H7 (cell line): ENCODE measurements at regions not wholly inside any gene's neighbourhood (a gene's known extent, or its start where the extent isn't known, plus 50 kb on each side); places are given as distances from the start of the nearest gene placed in this dataset.
"Not testable (repeated sequence)": the region's sequence is repeated elsewhere in the genome, so short reads cannot be mapped to it uniquely, and the experiment has no call there.

Experiments used
- DNase-seq: peaks from one replicate; pipeline ENCODE4 v3.0.0; 2012
- H3K27me3 ChIP-seq: 2 replicates; pipeline ENCODE4 v1.6.0; 2011; ENCODE audit warnings: mild to moderate bottlenecking, low read length; ENCODE audit not compliant: control insufficient read depth, insufficient read depth
- H3K36me3 ChIP-seq: replicated peaks from 2 replicates; pipeline ENCODE4 v1.5.1; 2011; ENCODE audit warnings: low read length; ENCODE audit not compliant: control insufficient read depth, insufficient read depth
- H3K4me3 ChIP-seq: 2 replicates; pipeline ENCODE4 v1.5.1; 2011; ENCODE audit warnings: low read depth, mild to moderate bottlenecking, control low read depth, low read length, moderate library complexity; ENCODE audit not compliant: insufficient read depth

- Histone ChIP-seq H3K4me3 (no peak overlapping the region), H3K27me3 (no peaks in the 10 kb centered on the region), H3K36me3 (no peaks in the 10 kb centered on the region)
- DNase-seq = no peak
Observed at GRCh38 chr21:14657241-14658008, 111.3 kb upstream of the SAMSN1 start.

GRCh38 chr21:14646893-14647292, 100.8 kb upstream of the SAMSN1 start:
- Histone ChIP-seq H3K4me3 (no peak overlapping the region), H3K36me3 (no peaks in the 10 kb centered on the region), H3K27me3 (no peaks in the 10 kb centered on the region)
- DNase-seq = no peak

- H3K4me3 ChIP-seq = no peak overlapping the region
- H3K27me3 ChIP-seq = no peaks in the 10 kb centered on the region
- H3K36me3 ChIP-seq = no peaks in the 10 kb centered on the region
- DNase-seq = no peak
Observed at GRCh38 chr21:14645702-14646101, 99.6 kb upstream of the SAMSN1 start.

- Histone ChIP-seq H3K36me3 (no peaks in the 10 kb centered on the region), H3K27me3 (no peaks in the 10 kb centered on the region), H3K4me3 (no peak overlapping the region)
- DNase-seq = no peak
Observed at GRCh38 chr21:14632359-14632758, 86.2 kb upstream of the SAMSN1 start.

- no peaks in the 10 kb centered on the region for H3K27me3 ChIP-seq
- no peak overlapping the region for H3K4me3 ChIP-seq
- DNase-seq = no peak
- no peaks in the 10 kb centered on the region for H3K36me3 ChIP-seq
Observed at GRCh38 chr21:14630556-14631069, 84.5 kb upstream of the SAMSN1 start.

- H3K36me3 ChIP-seq = no peaks in the 10 kb centered on the region
- H3K4me3 ChIP-seq = no peak overlapping the region
- peak; percentile 3 for DNase-seq
- H3K27me3 ChIP-seq = no peaks in the 10 kb centered on the region
Observed at GRCh38 chr21:14629461-14629860, 83.3 kb upstream of the SAMSN1 start.

GRCh38 chr21:14623079-14623478, 77.0 kb upstream of the SAMSN1 start:
- not testable (repeated sequence) for DNase-seq, H3K36me3 ChIP-seq, H3K4me3 ChIP-seq, H3K27me3 ChIP-seq

GRCh38 chr21:14620152-14620551, 74.0 kb upstream of the SAMSN1 start:
- no peak overlapping the region for H3K4me3 ChIP-seq
- no peaks in the 10 kb centered on the region for H3K36me3 ChIP-seq
- no peaks in the 10 kb centered on the region for H3K27me3 ChIP-seq
- no peak for DNase-seq

GRCh38 chr21:14617871-14618270, 71.8 kb upstream of the SAMSN1 start:
- Histone ChIP-seq H3K4me3 (no peak overlapping the region), H3K36me3 (no peaks in the 10 kb centered on the region), H3K27me3 (no peaks in the 10 kb centered on the region)
- DNase-seq = no peak

- H3K4me3 ChIP-seq = no peak overlapping the region
Observed at GRCh38 chr21:14617040-14617393, 70.9 kb upstream of the SAMSN1 start.

GRCh38 chr21:14616380-14617039, 70.4 kb upstream of the SAMSN1 start:
- no peak overlapping the region for H3K4me3 ChIP-seq
- H3K36me3 ChIP-seq = no peaks in the 10 kb centered on the region
- no peak for DNase-seq
- no peaks in the 10 kb centered on the region for H3K27me3 ChIP-seq

More at GRCh38 chr21:14617040-14617393, 70.9 kb upstream of the SAMSN1 start:
- no peaks in the 10 kb centered on the region for H3K27me3 ChIP-seq
- no peaks in the 10 kb centered on the region for H3K36me3 ChIP-seq
- no peak for DNase-seq

- H3K36me3 ChIP-seq = no peaks in the 10 kb centered on the region
- H3K27me3 ChIP-seq = no peaks in the 10 kb centered on the region
- no peak for DNase-seq
- no peak overlapping the region for H3K4me3 ChIP-seq
Observed at GRCh38 chr21:14615359-14615974, 69.4 kb upstream of the SAMSN1 start.

GRCh38 chr21:14614287-14614686, 68.2 kb upstream of the SAMSN1 start:
- DNase-seq = no peak
- Histone ChIP-seq H3K27me3 (no peaks in the 10 kb centered on the region), H3K4me3 (no peak overlapping the region), H3K36me3 (no peaks in the 10 kb centered on the region)

- Histone ChIP-seq H3K4me3 (no peak overlapping the region), H3K36me3 (no peaks in the 10 kb centered on the region), H3K27me3 (no peaks in the 10 kb centered on the region)
- no peak for DNase-seq
Observed at GRCh38 chr21:14613486-14614224, 67.5 kb upstream of the SAMSN1 start.
